ENCODE measurements at regions not wholly inside any gene's neighbourhood (a gene's known extent, or its start where the extent isn't known, plus 50 kb on each side); places are given as distances from the start of the nearest gene placed in this dataset.

DNA sequence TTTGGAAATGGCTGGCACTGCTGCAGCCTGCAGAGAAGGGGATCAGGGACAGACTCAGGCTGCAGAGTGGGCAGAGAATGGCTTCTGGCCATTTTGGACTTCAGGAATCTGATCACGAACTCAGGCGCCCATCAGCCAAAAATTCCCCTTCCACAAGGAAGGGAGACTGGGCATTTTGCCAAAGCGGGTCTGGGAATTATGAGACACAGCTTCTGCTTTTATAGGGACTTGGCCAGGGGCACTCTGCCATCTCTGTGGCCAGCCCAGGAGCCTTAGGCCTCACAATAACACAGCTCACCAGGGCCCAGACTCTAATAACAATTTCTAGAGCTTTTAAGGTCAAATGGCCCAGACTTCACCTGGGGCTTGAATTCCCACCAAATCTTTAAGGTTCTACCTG lies 74.7 kb downstream of the CHST1 start:
- TF ChIP-seq, protein P1, sequence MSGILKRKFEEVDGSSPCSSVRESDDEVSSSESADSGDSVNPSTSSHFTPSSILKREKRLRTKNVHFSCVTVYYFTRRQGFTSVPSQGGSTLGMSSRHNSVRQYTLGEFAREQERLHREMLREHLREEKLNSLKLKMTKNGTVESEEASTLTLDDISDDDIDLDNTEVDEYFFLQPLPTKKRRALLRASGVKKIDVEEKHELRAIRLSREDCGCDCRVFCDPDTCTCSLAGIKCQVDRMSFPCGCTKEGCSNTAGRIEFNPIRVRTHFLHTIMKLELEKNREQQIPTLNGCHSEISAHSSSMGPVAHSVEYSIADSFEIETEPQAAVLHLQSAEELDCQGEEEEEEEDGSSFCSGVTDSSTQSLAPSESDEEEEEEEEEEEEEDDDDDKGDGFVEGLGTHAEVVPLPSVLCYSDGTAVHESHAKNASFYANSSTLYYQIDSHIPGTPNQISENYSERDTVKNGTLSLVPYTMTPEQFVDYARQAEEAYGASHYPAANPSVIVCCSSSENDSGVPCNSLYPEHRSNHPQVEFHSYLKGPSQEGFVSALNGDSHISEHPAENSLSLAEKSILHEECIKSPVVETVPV (CRISPR knock-in tag; IDR thresholded peaks at IDR 0.05) = no peak
- TF ChIP-seq OSR1 (CRISPR knock-in tag; IDR thresholded peaks at IDR 0.05) = no peak
- TF ChIP-seq RARB (CRISPR knock-in tag; IDR thresholded peaks at IDR 0.05) = no peak
